GM10266 (cell line): ENCODE measurements at regions not wholly inside any gene's neighbourhood (a gene's known extent, or its start where the extent isn't known, plus 50 kb on each side); places are given as distances from the start of the nearest gene placed in this dataset.

Source experiments
- DNase-seq: peaks from one replicate; pipeline ENCODE4 v3.0.0; 2012; ENCODE audit errors: extremely low spot score
- CTCF ChIP-seq: IDR thresholded peaks from 2 replicates; pipeline ENCODE4 v1.5.1; 2012; ENCODE audit warnings: mild to moderate bottlenecking, low read depth; ENCODE audit not compliant: control insufficient read depth, insufficient read depth; ENCODE audit errors: missing control alignments

DNA sequence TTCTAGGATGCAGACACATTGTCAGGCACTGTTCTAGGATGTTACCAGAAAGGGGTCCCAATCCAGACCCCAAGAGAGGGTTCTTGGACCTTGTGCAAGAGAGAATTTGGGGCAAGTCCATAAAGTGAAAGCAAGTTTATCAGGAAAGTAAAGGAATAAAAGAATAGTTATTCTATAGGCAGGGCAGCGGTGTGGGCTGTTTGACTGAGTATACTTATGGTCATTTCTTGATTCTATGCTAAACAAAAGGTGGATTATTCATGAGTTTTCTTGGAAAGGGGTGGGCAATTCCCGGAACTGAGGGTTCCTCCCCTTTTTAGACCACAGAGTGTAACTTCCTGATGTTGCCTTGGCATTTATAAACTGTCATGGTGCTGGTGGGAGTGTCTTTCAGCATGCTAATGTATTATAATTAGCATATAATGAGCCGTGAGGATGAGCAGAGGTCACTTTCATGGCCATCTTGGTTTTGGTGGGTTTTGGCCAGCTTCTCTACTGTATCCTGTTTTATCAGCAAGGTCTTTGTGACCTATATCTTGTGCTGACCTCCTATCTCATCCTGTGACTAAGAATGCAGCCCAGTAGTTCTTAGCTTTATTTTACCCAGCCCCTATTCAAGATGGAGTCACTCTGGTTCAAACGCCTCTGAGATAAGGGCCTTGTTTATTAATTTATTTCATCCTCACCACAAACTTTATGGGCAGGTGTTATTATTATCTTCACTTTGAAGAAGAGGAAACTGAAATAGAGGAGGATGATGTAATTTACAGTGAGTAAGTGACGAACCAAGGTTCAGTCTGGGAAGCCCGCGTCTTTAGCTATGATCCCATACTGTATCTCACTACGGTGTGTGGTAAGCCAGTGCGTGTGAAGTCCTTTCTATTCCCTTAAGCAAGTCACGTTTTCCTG lies 186.0 kb upstream of the KLF4 start:
- DNase-seq = no peak
- TF ChIP-seq CTCF = no peak

- DNase-seq = no peak
- TF ChIP-seq CTCF = no peak
Observed at GRCh38 chr9:107674721-107675277, 185.2 kb upstream of the KLF4 start.

DNA sequence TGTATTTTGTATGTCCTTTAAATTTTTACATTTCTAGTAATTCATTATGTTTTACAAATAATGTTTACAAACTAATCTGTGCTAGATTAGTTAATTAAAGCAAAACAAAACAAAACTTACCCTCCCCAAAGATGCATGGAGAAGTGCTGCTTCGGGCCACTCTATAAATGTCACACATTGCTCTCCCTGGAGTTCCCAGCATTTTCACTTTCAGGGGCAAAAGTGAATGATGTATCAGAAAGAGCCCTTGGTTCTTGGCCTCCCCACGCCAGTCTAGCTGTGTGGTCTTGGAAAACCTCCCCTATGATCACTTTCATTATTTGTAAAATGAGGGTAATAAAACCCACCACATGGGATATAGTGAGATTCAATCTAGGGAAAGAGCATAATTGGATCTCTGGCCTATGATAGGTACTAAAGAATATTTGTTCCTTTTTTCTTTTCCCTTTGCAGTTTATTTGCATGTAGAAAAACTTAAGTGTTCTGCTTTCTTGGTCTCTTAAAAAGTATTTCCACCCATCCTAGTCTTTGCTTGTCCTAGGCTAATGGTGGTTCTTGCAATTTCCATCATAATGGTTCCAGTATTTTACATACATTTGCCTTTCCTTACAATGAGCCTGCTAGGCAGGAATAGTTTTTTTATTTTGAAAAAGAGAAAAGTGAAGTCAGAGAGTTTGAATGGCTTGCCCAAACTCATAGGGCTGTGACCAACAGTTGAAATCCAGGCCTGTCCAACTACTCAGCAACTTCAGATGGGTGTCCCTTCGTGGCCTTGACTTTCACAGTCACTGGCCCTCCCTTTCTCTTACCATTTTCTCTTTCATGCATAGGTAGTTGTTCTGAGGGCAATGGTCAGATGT lies 184.5 kb upstream of the KLF4 start:
- no peak for DNase-seq
- no peak for TF ChIP-seq CTCF

DNA sequence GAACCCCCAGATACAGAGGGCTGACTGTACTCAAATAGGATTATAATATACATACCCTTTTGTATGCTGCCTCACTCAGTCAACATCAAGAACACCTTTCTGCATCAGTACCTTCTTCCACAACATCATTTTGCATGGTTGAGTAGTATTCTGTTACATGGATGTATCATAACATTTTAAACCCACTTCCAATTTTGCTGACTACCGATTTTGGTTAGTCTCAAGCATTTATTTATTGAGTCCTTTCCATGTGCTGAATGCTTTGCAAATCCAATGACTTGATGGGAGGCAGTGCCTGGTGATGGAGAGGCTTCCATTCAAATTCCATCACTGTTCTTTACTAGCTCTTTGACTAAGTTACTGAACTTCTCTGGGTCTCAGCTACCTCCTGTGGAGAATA lies 182.0 kb upstream of the KLF4 start:
- TF ChIP-seq CTCF = no peak
- no peak for DNase-seq

DNA sequence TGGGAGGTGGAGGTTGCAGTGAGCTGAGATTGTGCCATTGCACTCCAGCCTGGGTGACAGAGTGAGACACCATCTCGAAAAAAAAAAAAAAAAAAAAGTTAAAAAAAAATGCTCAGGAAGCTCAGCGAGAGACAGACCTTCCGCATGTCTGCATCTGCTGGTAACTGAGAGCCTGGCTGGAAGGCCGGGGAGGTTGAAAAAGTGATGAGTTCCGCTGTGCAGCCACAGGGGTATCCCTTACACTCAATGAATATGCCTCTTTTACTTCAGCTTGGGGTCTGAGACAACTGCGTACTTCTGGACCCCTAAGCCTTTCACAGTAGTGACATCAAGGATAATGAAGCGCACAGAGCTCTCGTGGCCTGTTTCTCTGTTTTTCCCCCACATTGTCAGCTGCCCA lies 179.9 kb upstream of the KLF4 start:
- TF ChIP-seq CTCF = no peak
- no peak for DNase-seq

DNA sequence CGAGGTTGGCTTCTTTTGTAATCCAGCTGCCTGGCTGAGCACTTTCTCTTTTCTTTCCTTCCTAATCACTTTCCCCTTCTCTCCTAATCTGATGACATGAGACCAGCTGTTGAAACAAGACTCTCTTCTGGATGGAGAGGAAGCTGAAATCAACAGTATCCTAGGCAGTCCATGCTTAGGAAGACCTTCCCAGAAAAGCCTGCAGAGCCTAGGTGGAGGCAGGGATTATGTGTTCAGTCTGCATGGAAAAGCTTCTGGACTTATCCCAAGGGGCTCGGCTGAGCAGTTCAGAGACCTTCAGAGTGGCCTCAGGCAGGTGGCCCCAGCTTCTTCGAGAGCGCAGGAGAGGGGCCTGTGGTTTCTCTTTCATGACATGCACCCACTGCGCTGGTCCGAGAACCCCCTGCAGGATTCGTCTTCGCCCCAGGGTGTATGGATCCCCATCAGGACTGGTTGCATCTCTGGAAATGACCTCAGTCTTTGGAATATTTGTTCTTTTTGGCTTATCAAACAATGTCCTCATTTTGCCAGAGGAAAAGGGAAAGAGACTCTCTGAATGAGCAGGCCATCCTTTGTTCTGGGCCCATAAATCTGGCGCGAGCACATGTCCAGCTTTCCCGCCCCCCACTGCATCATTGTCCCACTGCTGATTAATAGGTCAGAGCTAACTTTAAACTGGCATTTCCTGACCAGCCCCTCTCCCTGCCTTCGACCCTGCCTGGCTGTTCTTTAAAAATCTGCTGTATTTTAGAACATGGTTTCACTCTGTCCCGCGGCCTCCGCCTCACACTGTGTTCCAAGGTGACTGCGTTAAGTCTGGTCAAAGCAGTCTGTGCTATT lies 177.9 kb upstream of the KLF4 start:
- TF ChIP-seq CTCF = no peak

More for the DNA sequence above, 177.9 kb upstream of the KLF4 start:
- no peak for DNase-seq
